Brain microvascular endothelial cell (primary cell): ENCODE measurements at regions not wholly inside any gene's neighbourhood (a gene's known extent, or its start where the extent isn't known, plus 50 kb on each side); places are given as distances from the start of the nearest gene placed in this dataset.

ENCODE experiments used
- DNase-seq: peaks from one replicate; pipeline ENCODE4 v3.0.0-alpha.2; 2020
- H3K27ac ChIP-seq: fragments of 250-450 bp; sonication (Bioruptor Pico); 2 replicates; pipeline ENCODE4 v1.5.1; 2020; ENCODE audit warnings: mild to moderate bottlenecking, moderate library complexity
- H3K27me3 ChIP-seq: fragments of 250-450 bp; sonication (Bioruptor Pico); replicated peaks from 2 replicates; pipeline ENCODE4 v1.5.1; 2020; ENCODE audit warnings: mild to moderate bottlenecking
- H3K36me3 ChIP-seq: fragments of 250-450 bp; sonication (Bioruptor Pico); replicated peaks from 2 replicates; pipeline ENCODE4 v1.5.1; 2020; ENCODE audit warnings: mild to moderate bottlenecking
- H3K4me3 ChIP-seq: 2 replicates; pipeline ENCODE4 v1.5.1; 2011; ENCODE audit warnings: low read depth, mild to moderate bottlenecking, control low read depth, low read length, moderate library complexity
- in situ Hi-C: cut with HindIII; loops from 2 replicates; pipeline ENCODE4 v1.10.0; 2017; ENCODE audit warnings: low sequenced_read_pairs, low pct_ligation_motif_present
- TF ChIP-seq, protein P1 (sequence below): IDR thresholded peaks from 2 replicates; pipeline ENCODE4 v1.5.1; 2011; ENCODE audit warnings: low read depth, mild to moderate bottlenecking, moderate library complexity, low read length, control low read depth, inconsistent platforms; ENCODE audit errors: missing control alignments

DNA sequence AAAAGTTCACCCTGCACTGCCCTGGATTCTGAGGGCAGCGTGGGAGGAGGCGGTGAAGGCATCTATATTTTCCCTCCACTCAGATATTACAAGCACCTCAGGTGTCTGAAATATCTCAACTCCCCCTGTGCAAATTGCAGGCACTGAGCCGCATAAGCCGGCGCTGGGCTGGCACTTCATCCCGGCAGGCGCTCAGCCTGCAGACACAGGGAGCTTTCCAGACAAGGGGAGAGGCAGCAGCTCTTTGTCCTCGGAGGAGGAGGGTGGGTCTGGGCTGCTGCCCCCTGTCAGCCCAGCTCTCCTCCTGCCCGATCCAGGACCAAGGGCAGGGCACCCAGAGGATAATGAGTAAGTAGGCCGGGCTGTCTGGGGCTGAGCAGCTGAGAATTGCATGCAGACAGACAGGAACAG is 189.3 kb upstream of the MYT1L start:
- in situ Hi-C loops = no loop called here
- Histone ChIP-seq H3K4me3 (no peak overlapping the region), H3K36me3 (no peaks in the 10 kb centered on the region), H3K27me3 (no peaks in the 10 kb centered on the region), H3K27ac (no peak overlapping the region)
- TF ChIP-seq, protein P1, sequence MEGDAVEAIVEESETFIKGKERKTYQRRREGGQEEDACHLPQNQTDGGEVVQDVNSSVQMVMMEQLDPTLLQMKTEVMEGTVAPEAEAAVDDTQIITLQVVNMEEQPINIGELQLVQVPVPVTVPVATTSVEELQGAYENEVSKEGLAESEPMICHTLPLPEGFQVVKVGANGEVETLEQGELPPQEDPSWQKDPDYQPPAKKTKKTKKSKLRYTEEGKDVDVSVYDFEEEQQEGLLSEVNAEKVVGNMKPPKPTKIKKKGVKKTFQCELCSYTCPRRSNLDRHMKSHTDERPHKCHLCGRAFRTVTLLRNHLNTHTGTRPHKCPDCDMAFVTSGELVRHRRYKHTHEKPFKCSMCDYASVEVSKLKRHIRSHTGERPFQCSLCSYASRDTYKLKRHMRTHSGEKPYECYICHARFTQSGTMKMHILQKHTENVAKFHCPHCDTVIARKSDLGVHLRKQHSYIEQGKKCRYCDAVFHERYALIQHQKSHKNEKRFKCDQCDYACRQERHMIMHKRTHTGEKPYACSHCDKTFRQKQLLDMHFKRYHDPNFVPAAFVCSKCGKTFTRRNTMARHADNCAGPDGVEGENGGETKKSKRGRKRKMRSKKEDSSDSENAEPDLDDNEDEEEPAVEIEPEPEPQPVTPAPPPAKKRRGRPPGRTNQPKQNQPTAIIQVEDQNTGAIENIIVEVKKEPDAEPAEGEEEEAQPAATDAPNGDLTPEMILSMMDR = no peak
- no peak for DNase-seq

DNA sequence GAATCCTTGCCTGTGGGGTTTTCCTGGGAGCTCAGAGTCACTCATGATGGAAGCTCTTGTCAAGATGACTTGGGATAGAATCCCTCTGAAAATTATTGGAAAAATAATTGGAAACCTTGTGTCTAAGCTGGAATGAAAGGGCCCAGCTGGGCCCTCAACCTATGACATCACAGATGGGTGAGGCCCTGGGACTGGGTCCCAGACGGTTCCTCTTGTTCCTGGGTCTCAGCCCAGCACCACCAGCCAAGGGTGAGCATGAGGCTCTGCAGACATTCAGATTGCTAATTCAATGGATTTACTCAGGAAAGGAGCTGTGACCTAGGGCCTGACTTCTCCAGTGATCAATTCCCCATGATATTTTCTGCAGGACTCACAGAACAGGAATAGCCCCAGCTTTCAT is 188.3 kb upstream of the MYT1L start:
- in situ Hi-C loops = no loop called here
- no peak for DNase-seq
- TF ChIP-seq, protein P1 = no peak
- no peaks in the 10 kb centered on the region for H3K36me3 ChIP-seq
- no peak overlapping the region for H3K27ac ChIP-seq
- H3K27me3 ChIP-seq = no peaks in the 10 kb centered on the region
- no peak overlapping the region for H3K4me3 ChIP-seq

DNA sequence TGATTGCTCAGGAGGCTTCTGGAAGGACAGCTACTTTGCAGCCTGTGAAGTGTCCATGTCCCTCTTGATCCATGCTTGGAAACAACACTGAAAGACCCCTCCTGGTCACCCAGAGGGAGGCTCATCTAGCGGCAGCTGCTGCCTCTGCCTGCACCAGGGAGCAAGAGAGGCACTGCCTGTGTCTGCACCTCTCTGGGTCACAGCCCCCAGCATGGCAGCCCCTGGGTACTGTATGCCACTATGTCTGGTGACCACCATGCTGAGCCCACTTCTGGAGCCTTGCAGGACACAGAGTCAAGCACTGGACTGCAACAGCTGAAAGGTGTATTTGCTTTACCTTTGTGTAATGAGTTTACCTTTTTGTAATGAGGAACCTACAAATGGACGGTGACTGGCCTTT is 186.3 kb upstream of the MYT1L start:
- in situ Hi-C loops = no loop called here
- no peak overlapping the region for H3K27ac ChIP-seq
- DNase-seq = no peak
- H3K27me3 ChIP-seq = no peaks in the 10 kb centered on the region
- no peaks in the 10 kb centered on the region for H3K36me3 ChIP-seq
- TF ChIP-seq, protein P1 = no peak
- no peak overlapping the region for H3K4me3 ChIP-seq

DNA sequence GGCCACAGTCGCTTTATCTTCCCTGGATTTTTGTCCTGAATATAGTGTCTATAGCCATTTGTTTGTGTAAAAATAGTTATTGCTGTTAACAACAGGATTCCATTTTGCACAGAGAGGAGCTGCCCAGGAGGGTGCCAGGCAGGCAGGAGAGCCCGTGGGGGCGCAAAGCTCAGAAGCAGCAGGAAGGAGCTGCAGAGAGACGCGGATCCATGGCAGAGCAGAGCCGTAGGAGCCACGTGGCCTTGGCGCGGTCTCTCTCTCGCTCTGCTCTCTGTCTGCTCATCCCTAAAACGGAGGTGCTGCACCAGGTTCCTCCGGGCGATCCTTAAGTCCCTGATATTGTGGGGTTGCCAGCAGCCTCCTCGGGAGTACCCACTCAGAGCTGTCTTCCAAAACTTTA is 185.3 kb upstream of the MYT1L start:
- H3K4me3 ChIP-seq = no peak overlapping the region
- no peaks in the 10 kb centered on the region for H3K27me3 ChIP-seq
- DNase-seq = no peak
- H3K27ac ChIP-seq = no peak overlapping the region
- H3K36me3 ChIP-seq = no peaks in the 10 kb centered on the region
- TF ChIP-seq, protein P1 = no peak
- in situ Hi-C loops = no loop called here

DNA sequence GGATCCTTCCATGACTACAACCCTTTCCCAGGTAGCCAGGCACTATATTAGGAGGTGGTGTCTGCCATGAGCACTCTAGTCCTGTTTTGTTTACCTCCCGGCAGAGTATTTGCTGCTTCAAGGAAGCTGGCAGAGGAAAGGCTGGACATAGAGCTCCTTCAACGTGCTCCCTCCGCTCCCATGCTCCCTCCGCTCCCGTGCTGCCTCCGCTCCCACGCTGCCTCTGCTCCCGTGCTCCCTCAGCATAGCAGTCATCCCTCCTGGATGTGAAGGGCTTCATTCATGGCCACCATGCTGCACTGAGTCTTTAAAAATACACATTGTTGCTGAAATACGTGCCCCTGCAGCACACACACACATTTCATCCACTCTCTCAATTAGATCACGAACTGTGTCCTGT is 181.9 kb upstream of the MYT1L start:
- Histone ChIP-seq H3K36me3 (no peaks in the 10 kb centered on the region), H3K4me3 (no peak overlapping the region), H3K27me3 (no peaks in the 10 kb centered on the region), H3K27ac (no peak overlapping the region)
- TF ChIP-seq, protein P1 = no peak
- DNase-seq = no peak
- in situ Hi-C loops = no loop called here

DNA sequence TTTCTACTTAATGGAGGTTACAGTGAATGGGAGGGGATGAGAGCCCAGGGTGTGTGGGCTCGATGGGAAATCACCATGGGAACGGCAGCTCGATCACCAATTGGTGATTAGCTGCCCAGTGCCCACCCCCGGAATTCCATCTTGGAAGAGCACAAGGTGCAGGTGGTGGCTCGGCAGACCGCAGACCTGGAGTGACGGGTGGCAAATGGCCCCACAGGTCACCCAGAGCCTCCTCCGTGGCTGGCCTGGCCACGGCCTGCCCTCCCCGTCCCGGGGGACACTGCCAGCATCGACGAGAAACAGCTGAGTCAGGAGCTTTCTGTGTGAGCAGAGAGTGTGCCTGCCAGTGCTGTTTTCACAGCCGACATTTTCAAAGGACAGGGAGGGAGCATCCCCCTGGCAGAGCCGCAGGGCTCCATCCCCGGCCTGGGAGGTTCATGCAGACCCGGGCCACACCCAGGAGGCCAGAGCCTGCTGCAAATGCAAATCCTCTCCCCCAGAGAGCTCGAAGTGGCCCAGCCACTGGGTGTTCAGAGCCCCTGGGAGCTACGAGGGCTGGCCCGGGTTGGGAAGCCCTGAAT is 176.4 kb upstream of the MYT1L start:
- H3K27me3 ChIP-seq = no peaks in the 10 kb centered on the region
- TF ChIP-seq, protein P1 = no peak
- no peak overlapping the region for H3K4me3 ChIP-seq
- DNase-seq = no peak
- H3K36me3 ChIP-seq = no peaks in the 10 kb centered on the region
- in situ Hi-C loops = no loop called here
- H3K27ac ChIP-seq = no peak overlapping the region
